ENCODE measurements at regions not wholly inside any gene's neighbourhood (a gene's known extent, or its start where the extent isn't known, plus 50 kb on each side); places are given as distances from the start of the nearest gene placed in this dataset.

DNA sequence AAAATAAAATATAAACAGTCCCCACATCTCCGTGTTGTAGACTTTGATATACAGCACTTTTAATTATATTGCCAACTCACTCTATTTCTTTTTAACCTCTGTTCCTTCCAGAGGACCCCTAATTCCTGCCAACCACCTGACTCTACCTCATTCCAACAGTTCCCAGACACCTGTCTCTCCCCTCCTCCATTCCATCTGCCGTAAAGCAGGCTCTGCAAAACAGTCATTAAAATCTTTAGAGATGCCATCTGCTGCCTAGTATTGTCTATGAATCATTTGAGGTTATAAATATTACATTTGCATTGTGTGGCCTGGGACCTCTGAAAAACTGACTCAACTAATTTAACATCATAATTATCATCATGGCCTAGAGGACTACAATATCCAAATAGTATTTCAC is 148.8 kb upstream of the DCN start:
- intact Hi-C loops (cut with DNase I) = no loop called here

DNA sequence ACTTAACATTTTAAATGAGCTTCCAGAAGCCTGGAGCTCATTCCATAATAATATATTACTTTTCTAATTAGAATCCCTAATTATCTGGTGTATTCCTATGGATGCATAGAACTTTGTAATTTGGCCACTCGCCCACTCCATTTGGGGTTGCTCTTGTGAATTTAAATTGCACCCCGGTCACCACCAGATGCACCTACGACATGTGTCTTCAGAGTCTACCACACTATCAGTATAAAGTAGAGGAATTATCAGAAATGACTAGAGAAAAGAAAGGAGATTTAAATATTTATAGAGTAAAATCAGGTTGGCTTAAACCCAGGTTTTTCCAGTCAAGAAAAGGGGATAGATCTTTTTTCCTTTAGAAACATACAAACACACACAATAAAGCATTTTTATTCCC is 145.8 kb upstream of the DCN start:
- Histone ChIP-seq H3K27me3 (no peaks in the 10 kb centered on the region), H3K9ac (ENCODE audit: low read depth in 2 of 2, low read length in 2 of 2) (no peak overlapping the region), H3K9me3 (no peaks in the 10 kb centered on the region), H3K36me3 (no peaks in the 10 kb centered on the region), H3K27ac (no peak overlapping the region), H3K4me3 (no peak overlapping the region), H3K4me1 (no peaks in the 10 kb centered on the region)
- TF ChIP-seq, protein P1, sequence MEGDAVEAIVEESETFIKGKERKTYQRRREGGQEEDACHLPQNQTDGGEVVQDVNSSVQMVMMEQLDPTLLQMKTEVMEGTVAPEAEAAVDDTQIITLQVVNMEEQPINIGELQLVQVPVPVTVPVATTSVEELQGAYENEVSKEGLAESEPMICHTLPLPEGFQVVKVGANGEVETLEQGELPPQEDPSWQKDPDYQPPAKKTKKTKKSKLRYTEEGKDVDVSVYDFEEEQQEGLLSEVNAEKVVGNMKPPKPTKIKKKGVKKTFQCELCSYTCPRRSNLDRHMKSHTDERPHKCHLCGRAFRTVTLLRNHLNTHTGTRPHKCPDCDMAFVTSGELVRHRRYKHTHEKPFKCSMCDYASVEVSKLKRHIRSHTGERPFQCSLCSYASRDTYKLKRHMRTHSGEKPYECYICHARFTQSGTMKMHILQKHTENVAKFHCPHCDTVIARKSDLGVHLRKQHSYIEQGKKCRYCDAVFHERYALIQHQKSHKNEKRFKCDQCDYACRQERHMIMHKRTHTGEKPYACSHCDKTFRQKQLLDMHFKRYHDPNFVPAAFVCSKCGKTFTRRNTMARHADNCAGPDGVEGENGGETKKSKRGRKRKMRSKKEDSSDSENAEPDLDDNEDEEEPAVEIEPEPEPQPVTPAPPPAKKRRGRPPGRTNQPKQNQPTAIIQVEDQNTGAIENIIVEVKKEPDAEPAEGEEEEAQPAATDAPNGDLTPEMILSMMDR (IDR thresholded peaks at IDR 0.05) = no peak
- no peak for DNase-seq
- intact Hi-C loops (cut with DNase I) = loop anchor here (5.0 kb wide), 1 partner anchor 151 kb away; no protein-coding TSS in a partner anchor

More for the DNA sequence above, 148.8 kb upstream of the DCN start:
- no peaks in the 10 kb centered on the region for H3K27me3 ChIP-seq
- H3K4me3 ChIP-seq = no peak overlapping the region
- no peak overlapping the region for H3K27ac ChIP-seq
- no peak for DNase-seq
- H3K36me3 ChIP-seq = no peaks in the 10 kb centered on the region
- no peak overlapping the region for H3K9ac ChIP-seq (ENCODE audit: low read depth in 2 of 2, low read length in 2 of 2)
- no peaks in the 10 kb centered on the region for H3K4me1 ChIP-seq
- TF ChIP-seq, protein P1 (IDR thresholded peaks at IDR 0.05) = no peak
- H3K9me3 ChIP-seq = no peaks in the 10 kb centered on the region

DNA sequence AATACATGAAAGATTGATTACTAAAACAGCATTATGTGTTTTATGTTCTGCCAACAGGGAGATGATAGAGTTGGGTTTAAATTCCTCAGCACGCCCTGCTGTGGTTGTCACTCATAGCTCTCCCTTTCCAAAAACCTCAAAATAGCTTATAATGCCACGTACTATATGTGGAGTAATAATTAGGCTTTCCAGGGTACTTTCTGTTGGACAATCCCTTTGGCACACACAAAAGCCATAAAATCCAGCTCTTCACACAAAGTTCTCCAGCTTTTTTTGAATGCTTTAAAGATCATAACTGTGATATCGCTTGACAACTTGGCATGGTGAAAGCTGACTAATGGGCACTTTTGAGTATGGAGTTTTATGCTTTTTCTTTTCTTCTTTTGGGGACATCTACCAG is 145.3 kb upstream of the DCN start:
- DNase-seq = no peak
- Histone ChIP-seq H3K27ac (no peak overlapping the region), H3K9ac (ENCODE audit: low read depth in 2 of 2, low read length in 2 of 2) (no peak overlapping the region), H3K4me1 (no peaks in the 10 kb centered on the region), H3K36me3 (no peaks in the 10 kb centered on the region), H3K27me3 (no peaks in the 10 kb centered on the region), H3K9me3 (no peaks in the 10 kb centered on the region), H3K4me3 (no peak overlapping the region)
- TF ChIP-seq, protein P1 (IDR thresholded peaks at IDR 0.05) = no peak
- intact Hi-C loops (cut with DNase I) = loop anchor here (5.0 kb wide), 1 partner anchor 151 kb away; no protein-coding TSS in a partner anchor

DNA sequence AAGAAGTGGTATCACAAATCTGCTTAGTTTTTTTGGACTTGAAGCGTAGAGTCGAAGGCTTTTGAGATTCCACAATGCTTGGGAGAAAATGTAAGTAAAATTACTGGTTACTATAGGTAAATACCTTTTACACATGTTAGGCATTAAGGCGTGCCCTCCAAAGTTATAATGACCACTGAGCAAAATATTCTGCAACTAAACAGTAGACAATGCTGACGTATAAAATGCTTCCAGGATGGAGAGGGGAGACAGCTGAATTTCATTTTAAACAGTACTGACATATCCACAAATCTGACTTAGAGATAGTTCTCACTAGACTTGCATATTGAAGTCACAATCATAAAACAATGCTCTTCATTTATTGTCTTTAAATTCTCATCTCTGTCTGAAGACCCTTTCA is 144.5 kb upstream of the DCN start:
- no peak for DNase-seq
- no peaks in the 10 kb centered on the region for H3K36me3 ChIP-seq
- TF ChIP-seq, protein P1 (IDR thresholded peaks at IDR 0.05) = no peak
- no peaks in the 10 kb centered on the region for H3K27me3 ChIP-seq
- H3K4me1 ChIP-seq = no peaks in the 10 kb centered on the region
- intact Hi-C loops (cut with DNase I) = loop anchor here (5.0 kb wide), 1 partner anchor 150 kb away; no protein-coding TSS in a partner anchor
- no peak overlapping the region for H3K9ac ChIP-seq (ENCODE audit: low read depth in 2 of 2, low read length in 2 of 2)
- H3K9me3 ChIP-seq = no peaks in the 10 kb centered on the region
- H3K27ac ChIP-seq = peak overlapping the region; percentile 3
- H3K4me3 ChIP-seq = no peak overlapping the region

DNA sequence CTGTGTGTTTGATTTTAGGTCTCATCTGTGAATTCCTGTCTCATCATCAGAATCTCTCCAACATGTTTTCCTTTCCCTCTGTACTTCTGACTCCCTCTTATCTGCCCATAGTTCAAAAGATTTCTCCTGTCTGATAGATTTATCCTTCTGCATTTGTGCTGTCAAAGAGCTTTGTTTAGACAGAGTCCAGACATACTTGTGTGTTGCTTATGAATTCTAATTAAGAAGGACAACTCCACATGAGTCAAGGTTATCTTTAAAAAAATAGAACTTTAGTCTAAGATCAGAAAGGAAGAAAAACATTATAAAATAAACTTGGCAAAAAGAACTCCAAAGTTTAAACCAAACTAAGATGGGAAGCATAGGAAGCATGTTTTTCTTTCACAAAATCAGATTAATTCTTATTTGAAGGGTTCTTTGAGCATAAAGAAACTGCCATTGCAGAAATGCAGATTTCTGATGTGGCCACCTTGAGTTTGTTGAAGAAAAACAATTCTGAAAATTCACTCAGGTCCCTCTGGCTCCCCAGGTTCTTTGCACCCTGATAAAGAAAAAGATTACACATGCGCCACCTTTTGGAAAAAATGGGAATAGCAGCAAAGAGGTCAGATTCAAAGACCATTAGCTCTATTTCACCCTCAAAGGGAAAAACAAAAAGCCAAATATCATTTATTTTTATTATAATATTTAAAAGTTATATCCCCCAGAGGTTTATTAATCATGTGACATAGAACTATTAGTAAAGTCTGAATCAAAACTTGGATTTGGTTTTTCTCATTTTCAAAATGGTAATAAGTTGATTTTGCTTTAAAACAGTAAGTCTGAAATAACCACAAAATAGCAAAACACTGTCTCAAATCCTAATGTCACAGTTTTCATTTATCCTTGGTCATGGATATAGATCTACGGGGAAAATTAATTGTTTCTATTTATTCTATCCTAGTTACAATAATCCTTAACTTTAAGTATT is 143.7 kb upstream of the DCN start:
- TF ChIP-seq, protein P1 (IDR thresholded peaks at IDR 0.05) = peak; percentile 66
- Histone ChIP-seq H3K9ac (ENCODE audit: low read depth in 2 of 2, low read length in 2 of 2) (no peak overlapping the region), H3K4me3 (no peak overlapping the region), H3K4me1 (no peaks in the 10 kb centered on the region), H3K27ac (peak overlapping the region; percentile 3), H3K36me3 (no peaks in the 10 kb centered on the region), H3K9me3 (no peaks in the 10 kb centered on the region), H3K27me3 (no peaks in the 10 kb centered on the region)
- intact Hi-C loops (cut with DNase I) = loop anchor here (5.0 kb wide), 1 partner anchor 149 kb away; no protein-coding TSS in a partner anchor
- DNase-seq = peak; percentile 69

Data from colonic mucosa (tissue), 4 donors.